ENCODE measurements at regions not wholly inside any gene's neighbourhood (a gene's known extent, or its start where the extent isn't known, plus 50 kb on each side); places are given as distances from the start of the nearest gene placed in this dataset.

DNA sequence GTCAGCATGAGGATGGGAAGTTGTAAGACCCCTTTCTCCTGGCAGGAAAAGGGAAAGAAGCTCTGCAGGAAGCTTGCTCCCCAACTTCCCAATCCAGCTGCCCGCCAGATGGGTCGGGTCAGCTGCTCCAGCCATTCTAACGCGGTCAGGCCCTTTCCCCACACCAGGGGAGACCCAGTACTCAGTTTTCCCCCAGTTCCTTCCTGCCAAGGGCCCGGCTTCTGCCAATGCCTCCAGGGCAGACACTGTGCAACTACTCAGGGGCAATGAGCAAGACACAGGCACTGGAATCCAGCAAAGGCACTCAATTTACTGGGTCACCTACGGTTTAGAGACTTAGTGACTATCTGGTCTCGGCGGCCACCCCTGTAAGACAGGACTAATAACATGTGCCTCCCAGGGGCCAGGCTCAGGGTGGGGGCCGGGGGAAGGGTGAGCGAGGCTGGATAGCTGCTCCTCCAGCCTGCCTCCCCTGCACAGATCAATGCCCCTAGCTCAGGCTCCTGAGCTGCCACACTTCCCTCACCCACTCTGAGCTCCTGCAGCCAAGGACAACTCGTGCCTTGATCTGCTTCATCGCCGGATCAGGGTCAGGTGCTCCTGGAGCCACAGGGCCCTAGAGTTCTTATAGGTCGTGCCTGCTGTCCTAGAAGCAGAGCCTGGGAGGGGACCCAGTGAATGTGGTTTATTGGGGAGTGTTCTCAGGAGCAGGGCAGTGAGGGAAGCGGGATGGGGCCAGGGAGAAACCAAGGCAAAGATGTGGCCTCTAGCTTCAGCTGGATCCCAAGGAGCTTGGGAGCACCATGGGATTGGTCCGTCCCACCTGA lies 171.1 kb downstream of the ZFP36L2 start:
- Histone ChIP-seq H3K79me2 (ENCODE audit: insufficient read depth, low read length) (no peaks in the 10 kb centered on the region), H2AFZ (ENCODE audit: low read depth, low read length, poor library complexity, severe bottlenecking) (no peak overlapping the region), H3K4me3 (replicated peaks in 1 of 2; ENCODE audit: low read depth in 1 of 2, low read length in 2 of 2) (no peak overlapping the region), H3K9ac (ENCODE audit: low read length) (no peak overlapping the region), H3K27ac (ENCODE audit: low read depth, low read length) (no peak overlapping the region), H3K36me3 (ENCODE audit: control insufficient read depth in 1 of 2, insufficient read depth in 2 of 2, low read length in 2 of 2) (no peaks in the 10 kb centered on the region), H3K9me2 (ENCODE audit: insufficient read depth) (no peaks in the 10 kb centered on the region), H3K27me3 (ENCODE audit: insufficient read depth, low read length) (no peaks in the 10 kb centered on the region), H3K9me3 (ENCODE audit: control insufficient read depth in 1 of 2, insufficient read depth in 1 of 2, low read depth in 1 of 2, low read length in 2 of 2) (no peaks in the 10 kb centered on the region), H4K20me1 (ENCODE audit: insufficient read depth) (no peaks in the 10 kb centered on the region), H3K4me1 (ENCODE audit: control insufficient read depth in 1 of 2, insufficient read depth in 2 of 2, low read length in 2 of 2) (peaks cover 0 to 16% of the 10 kb centered on the region in 2 experiments; a peak in 2 of 4 replicates), H3K4me2 (ENCODE audit: low read length) (no peak overlapping the region)
- TF ChIP-seq SP1 (IDR thresholded peaks at IDR 0.05; ENCODE audit: low read depth) (no peak), CEBPB (IDR thresholded peaks at IDR 0.05; ENCODE audit: low read depth) (no peak), SRF (IDR thresholded peaks at IDR 0.05; ENCODE audit: low read depth) (no peak), TCF7L2 (IDR thresholded peaks at IDR 0.05; ENCODE audit: borderline replicate concordance, extremely low read depth, insufficient read depth, insufficient read length) (no peak)
- TF ChIP-seq, protein P1, sequence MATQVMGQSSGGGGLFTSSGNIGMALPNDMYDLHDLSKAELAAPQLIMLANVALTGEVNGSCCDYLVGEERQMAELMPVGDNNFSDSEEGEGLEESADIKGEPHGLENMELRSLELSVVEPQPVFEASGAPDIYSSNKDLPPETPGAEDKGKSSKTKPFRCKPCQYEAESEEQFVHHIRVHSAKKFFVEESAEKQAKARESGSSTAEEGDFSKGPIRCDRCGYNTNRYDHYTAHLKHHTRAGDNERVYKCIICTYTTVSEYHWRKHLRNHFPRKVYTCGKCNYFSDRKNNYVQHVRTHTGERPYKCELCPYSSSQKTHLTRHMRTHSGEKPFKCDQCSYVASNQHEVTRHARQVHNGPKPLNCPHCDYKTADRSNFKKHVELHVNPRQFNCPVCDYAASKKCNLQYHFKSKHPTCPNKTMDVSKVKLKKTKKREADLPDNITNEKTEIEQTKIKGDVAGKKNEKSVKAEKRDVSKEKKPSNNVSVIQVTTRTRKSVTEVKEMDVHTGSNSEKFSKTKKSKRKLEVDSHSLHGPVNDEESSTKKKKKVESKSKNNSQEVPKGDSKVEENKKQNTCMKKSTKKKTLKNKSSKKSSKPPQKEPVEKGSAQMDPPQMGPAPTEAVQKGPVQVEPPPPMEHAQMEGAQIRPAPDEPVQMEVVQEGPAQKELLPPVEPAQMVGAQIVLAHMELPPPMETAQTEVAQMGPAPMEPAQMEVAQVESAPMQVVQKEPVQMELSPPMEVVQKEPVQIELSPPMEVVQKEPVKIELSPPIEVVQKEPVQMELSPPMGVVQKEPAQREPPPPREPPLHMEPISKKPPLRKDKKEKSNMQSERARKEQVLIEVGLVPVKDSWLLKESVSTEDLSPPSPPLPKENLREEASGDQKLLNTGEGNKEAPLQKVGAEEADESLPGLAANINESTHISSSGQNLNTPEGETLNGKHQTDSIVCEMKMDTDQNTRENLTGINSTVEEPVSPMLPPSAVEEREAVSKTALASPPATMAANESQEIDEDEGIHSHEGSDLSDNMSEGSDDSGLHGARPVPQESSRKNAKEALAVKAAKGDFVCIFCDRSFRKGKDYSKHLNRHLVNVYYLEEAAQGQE (IDR thresholded peaks at IDR 0.05; ENCODE audit: low read depth) = no peak
- TF ChIP-seq, protein P2, sequence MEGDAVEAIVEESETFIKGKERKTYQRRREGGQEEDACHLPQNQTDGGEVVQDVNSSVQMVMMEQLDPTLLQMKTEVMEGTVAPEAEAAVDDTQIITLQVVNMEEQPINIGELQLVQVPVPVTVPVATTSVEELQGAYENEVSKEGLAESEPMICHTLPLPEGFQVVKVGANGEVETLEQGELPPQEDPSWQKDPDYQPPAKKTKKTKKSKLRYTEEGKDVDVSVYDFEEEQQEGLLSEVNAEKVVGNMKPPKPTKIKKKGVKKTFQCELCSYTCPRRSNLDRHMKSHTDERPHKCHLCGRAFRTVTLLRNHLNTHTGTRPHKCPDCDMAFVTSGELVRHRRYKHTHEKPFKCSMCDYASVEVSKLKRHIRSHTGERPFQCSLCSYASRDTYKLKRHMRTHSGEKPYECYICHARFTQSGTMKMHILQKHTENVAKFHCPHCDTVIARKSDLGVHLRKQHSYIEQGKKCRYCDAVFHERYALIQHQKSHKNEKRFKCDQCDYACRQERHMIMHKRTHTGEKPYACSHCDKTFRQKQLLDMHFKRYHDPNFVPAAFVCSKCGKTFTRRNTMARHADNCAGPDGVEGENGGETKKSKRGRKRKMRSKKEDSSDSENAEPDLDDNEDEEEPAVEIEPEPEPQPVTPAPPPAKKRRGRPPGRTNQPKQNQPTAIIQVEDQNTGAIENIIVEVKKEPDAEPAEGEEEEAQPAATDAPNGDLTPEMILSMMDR (IDR thresholded peaks at IDR 0.05 in 2 of 3, conservative IDR thresholded peaks at IDR 0.05 in 1 of 3; ENCODE audit: borderline replicate concordance in 1 of 3, insufficient read depth in 1 of 3, low read depth in 2 of 3, low read length in 2 of 3) = no peak
- no TSS peak for BruUV-seq (replicated peaks)
- no peak for DNase-seq (ENCODE audit: low read depth, low spot score)
- intact Hi-C loops (cut with micrococcal nuclease) = no loop called here
- RAD21 ChIA-PET (ENCODE audit: low non-redundant PET in 1 of 2, low total read pairs in 2 of 2, uncharacterized antibody in 2 of 2, unreplicated experiment in 2 of 2) = no interaction called here
- no peak for ATAC-seq
- POLR2A ChIA-PET = no interaction called here
- CTCF ChIA-PET = no interaction called here
